ENCODE measurements at regions not wholly inside any gene's neighbourhood (a gene's known extent, or its start where the extent isn't known, plus 50 kb on each side); places are given as distances from the start of the nearest gene placed in this dataset.

DNA sequence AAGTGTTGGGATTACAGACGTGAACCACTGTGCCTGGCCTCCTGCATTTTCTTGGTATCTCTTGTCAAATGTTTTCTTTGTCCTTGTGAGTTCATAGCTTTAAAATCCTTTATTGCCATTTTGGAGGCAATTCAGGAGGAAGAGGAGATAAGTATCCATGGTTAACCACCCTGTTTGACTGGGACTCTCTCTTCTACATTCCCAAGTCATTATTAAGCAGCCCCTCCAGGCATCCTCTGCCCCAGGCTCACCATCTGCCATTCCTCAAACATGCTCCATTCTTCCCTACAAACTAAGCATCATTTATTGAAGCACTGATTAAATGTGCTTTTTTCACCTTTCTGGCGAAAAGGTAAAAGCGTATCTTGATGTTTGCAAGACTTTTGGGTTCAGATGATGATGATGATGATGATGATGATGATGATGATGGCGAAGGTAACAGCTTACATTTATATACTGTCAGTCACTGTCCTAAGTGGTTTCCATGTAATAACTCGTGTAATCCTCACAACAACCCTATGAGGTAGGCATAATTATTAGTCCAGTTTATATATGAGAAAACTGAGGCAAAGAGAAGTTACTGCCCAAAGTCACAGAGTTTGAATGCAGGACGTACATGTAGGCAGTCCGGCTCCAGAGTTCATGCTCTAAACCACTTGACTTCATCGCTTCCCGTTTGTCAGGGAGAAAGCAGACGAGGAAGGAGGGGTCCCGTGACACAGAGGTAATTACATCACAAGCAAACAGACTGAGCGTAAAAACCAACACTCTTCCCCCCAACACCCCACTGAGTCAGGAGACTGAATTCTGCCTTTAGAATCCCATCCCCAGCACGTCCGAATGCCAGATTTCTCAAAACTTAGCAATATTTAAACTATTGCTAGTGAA lies 69.7 kb upstream of the ACKR3 start:
- DNase-seq (ENCODE audit: low read depth): peak; percentile 12
- H3K4me3 ChIP-seq (ENCODE audit: low read depth, low read length): no peak overlapping the region
- TF ChIP-seq MYC (IDR thresholded peaks at IDR 0.05; ENCODE audit: low read depth, low read length) (no peak), POLR2A (IDR thresholded peaks at IDR 0.05; ENCODE audit: extremely low read depth, insufficient read length) (no peak)
- TF ChIP-seq, protein P1, sequence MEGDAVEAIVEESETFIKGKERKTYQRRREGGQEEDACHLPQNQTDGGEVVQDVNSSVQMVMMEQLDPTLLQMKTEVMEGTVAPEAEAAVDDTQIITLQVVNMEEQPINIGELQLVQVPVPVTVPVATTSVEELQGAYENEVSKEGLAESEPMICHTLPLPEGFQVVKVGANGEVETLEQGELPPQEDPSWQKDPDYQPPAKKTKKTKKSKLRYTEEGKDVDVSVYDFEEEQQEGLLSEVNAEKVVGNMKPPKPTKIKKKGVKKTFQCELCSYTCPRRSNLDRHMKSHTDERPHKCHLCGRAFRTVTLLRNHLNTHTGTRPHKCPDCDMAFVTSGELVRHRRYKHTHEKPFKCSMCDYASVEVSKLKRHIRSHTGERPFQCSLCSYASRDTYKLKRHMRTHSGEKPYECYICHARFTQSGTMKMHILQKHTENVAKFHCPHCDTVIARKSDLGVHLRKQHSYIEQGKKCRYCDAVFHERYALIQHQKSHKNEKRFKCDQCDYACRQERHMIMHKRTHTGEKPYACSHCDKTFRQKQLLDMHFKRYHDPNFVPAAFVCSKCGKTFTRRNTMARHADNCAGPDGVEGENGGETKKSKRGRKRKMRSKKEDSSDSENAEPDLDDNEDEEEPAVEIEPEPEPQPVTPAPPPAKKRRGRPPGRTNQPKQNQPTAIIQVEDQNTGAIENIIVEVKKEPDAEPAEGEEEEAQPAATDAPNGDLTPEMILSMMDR (IDR thresholded peaks at IDR 0.05; ENCODE audit: low read depth, low read length): no peak
- TF ChIP-seq, protein P2, sequence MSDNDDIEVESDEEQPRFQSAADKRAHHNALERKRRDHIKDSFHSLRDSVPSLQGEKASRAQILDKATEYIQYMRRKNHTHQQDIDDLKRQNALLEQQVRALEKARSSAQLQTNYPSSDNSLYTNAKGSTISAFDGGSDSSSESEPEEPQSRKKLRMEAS (IDR thresholded peaks at IDR 0.05; ENCODE audit: low read depth, low read length): no peak

DNA sequence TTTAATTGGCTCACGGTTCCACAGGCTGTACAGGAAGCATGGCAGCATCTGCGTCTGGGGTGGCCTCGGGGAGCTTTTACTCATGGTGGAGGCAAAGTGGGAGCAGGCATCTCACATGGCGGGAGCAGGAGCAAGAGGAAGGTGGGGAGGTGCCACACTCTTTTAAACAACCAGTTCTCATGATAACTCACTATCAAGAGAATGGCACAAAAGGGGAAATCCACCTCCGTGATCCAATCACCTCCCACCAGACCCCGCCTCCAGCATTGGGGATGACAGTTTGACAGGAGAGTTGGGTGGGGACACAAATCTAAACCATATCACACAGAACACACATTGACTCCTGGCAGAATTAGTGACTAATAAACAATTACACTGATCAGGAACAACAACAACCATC lies 68.6 kb upstream of the ACKR3 start:
- TF ChIP-seq, protein P1 (IDR thresholded peaks at IDR 0.05; ENCODE audit: low read depth, low read length): no peak
- TF ChIP-seq MYC (IDR thresholded peaks at IDR 0.05; ENCODE audit: low read depth, low read length): no peak
- TF ChIP-seq, protein P2 (IDR thresholded peaks at IDR 0.05; ENCODE audit: low read depth, low read length): no peak
- TF ChIP-seq POLR2A (IDR thresholded peaks at IDR 0.05; ENCODE audit: extremely low read depth, insufficient read length): no peak
- no peak for DNase-seq (ENCODE audit: low read depth)

DNA sequence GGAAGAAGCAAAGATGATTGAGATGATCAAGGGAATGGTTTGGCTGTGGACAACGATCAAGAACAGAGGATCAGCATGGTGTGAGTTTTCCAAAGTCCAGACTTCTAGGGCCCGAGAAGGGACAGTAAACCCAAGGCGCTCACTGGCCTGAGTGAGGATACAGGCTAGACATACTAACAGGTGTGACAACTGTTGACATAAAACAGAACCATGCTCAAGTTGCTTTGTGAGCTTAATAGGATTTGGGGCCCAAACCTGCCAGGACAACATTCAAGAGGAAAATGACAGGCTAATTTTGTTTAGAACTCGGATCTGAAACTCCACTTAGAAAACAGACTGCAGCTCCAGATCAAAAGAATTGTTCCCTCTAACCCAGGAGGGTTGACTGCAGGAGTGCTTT lies 68.1 kb upstream of the ACKR3 start:
- no peak overlapping the region for H3K4me3 ChIP-seq (ENCODE audit: low read depth, low read length)
- no peak for DNase-seq (ENCODE audit: low read depth)
- no peak for TF ChIP-seq MYC (IDR thresholded peaks at IDR 0.05; ENCODE audit: low read depth, low read length)
- TF ChIP-seq, protein P2 (IDR thresholded peaks at IDR 0.05; ENCODE audit: low read depth, low read length): no peak
- TF ChIP-seq, protein P1 (IDR thresholded peaks at IDR 0.05; ENCODE audit: low read depth, low read length): no peak
- no peak for TF ChIP-seq POLR2A (IDR thresholded peaks at IDR 0.05; ENCODE audit: extremely low read depth, insufficient read length)

More for the DNA sequence above, 68.6 kb upstream of the ACKR3 start:
- H3K4me3 ChIP-seq (ENCODE audit: low read depth, low read length): no peak overlapping the region

DNA sequence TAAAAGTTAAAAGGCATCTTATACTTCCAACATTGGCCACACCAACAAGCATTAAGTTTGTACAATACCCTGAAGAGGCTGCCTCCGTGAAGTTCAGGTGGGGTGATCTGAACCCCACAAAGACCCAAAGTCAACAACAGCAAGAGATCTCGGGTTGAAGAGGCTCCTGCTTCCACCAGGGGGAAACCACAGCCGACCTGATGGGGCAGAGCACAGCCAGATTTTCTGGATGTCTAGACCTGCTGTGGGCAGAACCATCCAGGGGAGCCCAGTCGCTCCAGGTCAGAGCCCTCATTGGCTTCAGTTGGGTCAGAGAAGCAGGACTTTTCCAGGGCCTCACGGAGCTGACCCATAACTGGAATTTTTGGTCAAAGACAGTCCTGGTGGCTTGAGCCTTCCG lies 66.5 kb upstream of the ACKR3 start:
- no peak for DNase-seq (ENCODE audit: low read depth)
- TF ChIP-seq POLR2A (IDR thresholded peaks at IDR 0.05; ENCODE audit: extremely low read depth, insufficient read length): no peak
- TF ChIP-seq, protein P1 (IDR thresholded peaks at IDR 0.05; ENCODE audit: low read depth, low read length): no peak
- TF ChIP-seq, protein P2 (IDR thresholded peaks at IDR 0.05; ENCODE audit: low read depth, low read length): no peak
- TF ChIP-seq MYC (IDR thresholded peaks at IDR 0.05; ENCODE audit: low read depth, low read length): no peak

DNA sequence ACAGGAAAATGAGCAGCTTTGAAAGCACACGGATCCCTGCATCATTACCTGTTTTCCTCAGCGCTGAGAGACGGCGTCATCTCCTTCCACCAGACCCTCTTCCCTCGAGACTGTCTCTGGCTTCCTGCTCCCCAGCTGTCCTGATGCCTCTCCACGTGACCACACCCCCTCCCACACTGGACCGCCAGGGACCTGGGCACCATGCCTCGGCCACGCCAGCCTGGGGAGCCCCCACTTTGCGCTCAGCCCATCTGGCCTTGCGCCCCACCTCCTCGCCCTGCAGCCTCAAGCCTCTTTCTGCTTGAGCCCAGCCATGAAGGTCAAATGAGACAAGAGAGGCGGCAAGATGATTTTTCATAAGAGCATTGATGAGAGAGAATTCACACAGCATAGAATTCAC lies 66.0 kb upstream of the ACKR3 start:
- DNase-seq (ENCODE audit: low read depth): no peak
- no peak overlapping the region for H3K4me3 ChIP-seq (ENCODE audit: low read depth, low read length)
- no peak for TF ChIP-seq POLR2A (IDR thresholded peaks at IDR 0.05; ENCODE audit: extremely low read depth, insufficient read length)
- TF ChIP-seq, protein P1 (IDR thresholded peaks at IDR 0.05; ENCODE audit: low read depth, low read length): no peak
- TF ChIP-seq, protein P2 (IDR thresholded peaks at IDR 0.05; ENCODE audit: low read depth, low read length): no peak
- TF ChIP-seq MYC (IDR thresholded peaks at IDR 0.05; ENCODE audit: low read depth, low read length): no peak

More for the DNA sequence above, 66.5 kb upstream of the ACKR3 start:
- no peak overlapping the region for H3K4me3 ChIP-seq (ENCODE audit: low read depth, low read length)

Measured in NB4 (cell line).